Colonic mucosa (tissue), 4 donors: ENCODE measurements at regions not wholly inside any gene's neighbourhood (a gene's known extent, or its start where the extent isn't known, plus 50 kb on each side); places are given as distances from the start of the nearest gene placed in this dataset.

ENCODE experiments used
- DNase-seq: peaks from one replicate; pipeline ENCODE4 v3.0.0-alpha.2; 2020
- H3K27ac ChIP-seq: fragments of 200-600 bp; one replicate; pipeline ENCODE4 v1.8.0; 2021
- H3K27me3 ChIP-seq: fragments of 200-600 bp; one replicate; pipeline ENCODE4 v1.8.0; 2021
- H3K36me3 ChIP-seq: fragments of 200-600 bp; one replicate; pipeline ENCODE4 v1.8.0; 2021
- H3K4me1 ChIP-seq: fragments of 200-600 bp; one replicate; pipeline ENCODE4 v1.8.0; 2021; ENCODE audit warnings: mild to moderate bottlenecking
- H3K4me3 ChIP-seq: fragments of 200-600 bp; one replicate; pipeline ENCODE4 v1.8.0; 2021
- H3K9ac ChIP-seq, 2 donors: one replicate each; pipeline ENCODE4 v1.7.0; 2013; ENCODE audit warnings: control low read depth in 2 of 2, low read depth in 2 of 2, low read length in 2 of 2
- H3K9me3 ChIP-seq: fragments of 200-600 bp; one replicate; pipeline ENCODE4 v1.8.0; 2021
- CTCF ChIP-seq: fragments of 200-600 bp; IDR thresholded peaks from one replicate; pipeline ENCODE4 v1.8.0; 2022; ENCODE audit warnings: antibody characterized with exemption, mild to moderate bottlenecking
- intact Hi-C: fragments of 100-400 bp; cut with DNase I; formaldehyde crosslinking; loops from one replicate; pipeline ENCODE4 v1.14.1; 2022
- donor health status: healthy.
- donor health status: DM: no; HTN: no; CAD: no.
- donor health status: DM: no; HTN: no; CAD: no.

GRCh38 chr2:211049321-211050018 is 493.1 kb downstream of the CPS1 start:
- intact Hi-C loops = no loop called here
- H3K9me3 ChIP-seq = no peaks in the 10 kb centered on the region
- no peak overlapping the region for H3K27ac ChIP-seq
- no peaks in the 10 kb centered on the region for H3K4me1 ChIP-seq
- no peak overlapping the region for H3K4me3 ChIP-seq
- no peak overlapping the region for H3K9ac ChIP-seq
- DNase-seq = no peak
- no peak for TF ChIP-seq CTCF
- H3K27me3 ChIP-seq = no peaks in the 10 kb centered on the region
- no peaks in the 10 kb centered on the region for H3K36me3 ChIP-seq

GRCh38 chr2:211055438-211055837 is 499.0 kb downstream of the CPS1 start:
- TF ChIP-seq CTCF = no peak
- H3K4me1 ChIP-seq = no peaks in the 10 kb centered on the region
- no peaks in the 10 kb centered on the region for H3K9me3 ChIP-seq
- H3K9ac ChIP-seq = no peak overlapping the region
- intact Hi-C loops = no loop called here
- no peak overlapping the region for H3K4me3 ChIP-seq
- DNase-seq = no peak
- H3K27ac ChIP-seq = no peak overlapping the region
- no peaks in the 10 kb centered on the region for H3K36me3 ChIP-seq
- no peaks in the 10 kb centered on the region for H3K27me3 ChIP-seq

- Histone ChIP-seq H3K4me3 (no peak overlapping the region), H3K27ac (no peak overlapping the region), H3K4me1 (no peaks in the 10 kb centered on the region), H3K9ac (no peak overlapping the region), H3K27me3 (no peaks in the 10 kb centered on the region), H3K36me3 (no peaks in the 10 kb centered on the region), H3K9me3 (no peaks in the 10 kb centered on the region)
- DNase-seq = no peak
- TF ChIP-seq CTCF = no peak
- intact Hi-C loops = no loop called here
Observed at GRCh38 chr2:211061612-211062296, 505.4 kb downstream of the CPS1 start.

- DNase-seq = no peak
- H3K4me3 ChIP-seq = no peak overlapping the region
- no peaks in the 10 kb centered on the region for H3K27me3 ChIP-seq
- H3K9me3 ChIP-seq = no peaks in the 10 kb centered on the region
- no peak overlapping the region for H3K27ac ChIP-seq
- no peaks in the 10 kb centered on the region for H3K36me3 ChIP-seq
- no peak for TF ChIP-seq CTCF
- intact Hi-C loops = no loop called here
- no peaks in the 10 kb centered on the region for H3K4me1 ChIP-seq
- H3K9ac ChIP-seq = no peak overlapping the region
Observed at GRCh38 chr2:211062297-211062612, 505.9 kb downstream of the CPS1 start.

GRCh38 chr2:211067029-211067428 is 510.6 kb downstream of the CPS1 start:
- TF ChIP-seq CTCF = no peak
- Histone ChIP-seq H3K27me3 (no peaks in the 10 kb centered on the region), H3K27ac (no peak overlapping the region), H3K4me1 (no peaks in the 10 kb centered on the region), H3K9me3 (no peaks in the 10 kb centered on the region), H3K36me3 (no peaks in the 10 kb centered on the region), H3K4me3 (no peak overlapping the region), H3K9ac (no peak overlapping the region)
- no peak for DNase-seq
- intact Hi-C loops = no loop called here
